ENCODE measurements at regions not wholly inside any gene's neighbourhood (a gene's known extent, or its start where the extent isn't known, plus 50 kb on each side); places are given as distances from the start of the nearest gene placed in this dataset.

- TF ChIP-seq POLR2A (IDR thresholded peaks at IDR 0.05; ENCODE audit: low read length) (no peak), GATA1 (IDR thresholded peaks at IDR 0.05; ENCODE audit: low read depth, low read length) (no peak)
These were observed 475.7 kb downstream of the DSC3 start for GRCh38 chr18:30566877-30567276.

Measured in erythroblast (primary cell).